Suprapubic skin (tissue), 4 donors: ENCODE measurements at regions not wholly inside any gene's neighbourhood (a gene's known extent, or its start where the extent isn't known, plus 50 kb on each side); places are given as distances from the start of the nearest gene placed in this dataset.

Experiments used
- CTCF ChIP-seq, 2 donors: fragments of 200-600 bp in 1 of 2; fragments of 450-650 bp in 1 of 2; sonication (generic) in 1 of 2; IDR thresholded peaks; one replicate each; pipeline ENCODE4 v1.5.1; 2016 to 2019; ENCODE audit warnings: antibody characterized with exemption in 2 of 2, mild to moderate bottlenecking in 1 of 2, moderate library complexity in 1 of 2
- EP300 ChIP-seq: sonication (generic); formaldehyde crosslinking; IDR thresholded peaks from one replicate; pipeline ENCODE4 v1.6.1; 2017; ENCODE audit warnings: antibody characterized with exemption
- POLR2A ChIP-seq, 2 donors: fragments of 450-650 bp; IDR thresholded peaks; one replicate each; pipeline ENCODE4 v1.6.1; 2017; ENCODE audit warnings: antibody characterized with exemption in 2 of 2, mild to moderate bottlenecking in 2 of 2, moderate library complexity in 2 of 2
- POLR2AphosphoS5 ChIP-seq, 3 donors: sonication (generic); formaldehyde crosslinking; IDR thresholded peaks; one replicate each; pipeline ENCODE4 v1.6.1; 2017; ENCODE audit warnings: antibody characterized with exemption in 3 of 3

GRCh38 chr1:201640624-201641023, 101.7 kb downstream of the NAV1 start:
- TF ChIP-seq CTCF (IDR thresholded peaks at IDR 0.05) (no peak), POLR2A (IDR thresholded peaks at IDR 0.05) (no peak), POLR2AphosphoS5 (IDR thresholded peaks at IDR 0.05) (peak in 1 of 3 donors; percentile 49), EP300 (no peak)
